ENCODE measurements at regions not wholly inside any gene's neighbourhood (a gene's known extent, or its start where the extent isn't known, plus 50 kb on each side); places are given as distances from the start of the nearest gene placed in this dataset.

DNA sequence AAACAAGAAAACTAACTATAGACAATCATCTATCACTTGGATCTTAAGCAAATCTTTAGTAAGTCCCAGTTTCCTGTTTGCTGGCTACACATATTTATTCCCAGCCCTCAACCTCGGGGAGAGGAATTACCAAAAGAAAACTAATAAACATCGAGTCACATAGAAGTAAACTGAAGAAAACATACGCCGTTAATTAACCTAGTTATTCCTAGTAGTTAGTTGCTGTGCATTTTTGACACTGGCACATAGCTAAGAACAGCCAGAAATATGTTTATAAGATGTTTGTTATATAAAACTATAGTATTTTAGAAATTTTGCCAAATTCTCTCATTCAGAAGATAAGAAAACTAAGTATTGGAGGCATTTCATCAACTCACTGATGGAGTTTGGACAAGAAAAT, 407.2 kb upstream of the ARHGEF26 start:
- no peaks in the 10 kb centered on the region for H3K9me3 ChIP-seq (ENCODE audit: control insufficient read depth, insufficient read depth, low read depth, low read length)
- ChIA-PET POLR2A (no interaction called here), CTCF (no interaction called here)
- no peaks in the 10 kb centered on the region for H3K36me3 ChIP-seq (ENCODE audit: control insufficient read depth in 2 of 2, insufficient read depth in 1 of 2, low read length in 2 of 2)
- TF ChIP-seq ZNF394 (tag by site-specific recombination; IDR thresholded peaks at IDR 0.05; ENCODE audit: borderline replicate concordance) = no peak
- TF ChIP-seq, protein P1, sequence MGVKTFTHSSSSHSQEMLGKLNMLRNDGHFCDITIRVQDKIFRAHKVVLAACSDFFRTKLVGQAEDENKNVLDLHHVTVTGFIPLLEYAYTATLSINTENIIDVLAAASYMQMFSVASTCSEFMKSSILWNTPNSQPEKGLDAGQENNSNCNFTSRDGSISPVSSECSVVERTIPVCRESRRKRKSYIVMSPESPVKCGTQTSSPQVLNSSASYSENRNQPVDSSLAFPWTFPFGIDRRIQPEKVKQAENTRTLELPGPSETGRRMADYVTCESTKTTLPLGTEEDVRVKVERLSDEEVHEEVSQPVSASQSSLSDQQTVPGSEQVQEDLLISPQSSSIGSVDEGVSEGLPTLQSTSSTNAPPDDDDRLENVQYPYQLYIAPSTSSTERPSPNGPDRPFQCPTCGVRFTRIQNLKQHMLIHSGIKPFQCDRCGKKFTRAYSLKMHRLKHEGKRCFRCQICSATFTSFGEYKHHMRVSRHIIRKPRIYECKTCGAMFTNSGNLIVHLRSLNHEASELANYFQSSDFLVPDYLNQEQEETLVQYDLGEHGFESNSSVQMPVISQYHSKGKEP (tag by site-specific recombination; IDR thresholded peaks at IDR 0.05) = no peak
- no peak for TF ChIP-seq BCL11B (tag by site-specific recombination; IDR thresholded peaks at IDR 0.05; ENCODE audit: low read depth)
- TF ChIP-seq, protein P2, sequence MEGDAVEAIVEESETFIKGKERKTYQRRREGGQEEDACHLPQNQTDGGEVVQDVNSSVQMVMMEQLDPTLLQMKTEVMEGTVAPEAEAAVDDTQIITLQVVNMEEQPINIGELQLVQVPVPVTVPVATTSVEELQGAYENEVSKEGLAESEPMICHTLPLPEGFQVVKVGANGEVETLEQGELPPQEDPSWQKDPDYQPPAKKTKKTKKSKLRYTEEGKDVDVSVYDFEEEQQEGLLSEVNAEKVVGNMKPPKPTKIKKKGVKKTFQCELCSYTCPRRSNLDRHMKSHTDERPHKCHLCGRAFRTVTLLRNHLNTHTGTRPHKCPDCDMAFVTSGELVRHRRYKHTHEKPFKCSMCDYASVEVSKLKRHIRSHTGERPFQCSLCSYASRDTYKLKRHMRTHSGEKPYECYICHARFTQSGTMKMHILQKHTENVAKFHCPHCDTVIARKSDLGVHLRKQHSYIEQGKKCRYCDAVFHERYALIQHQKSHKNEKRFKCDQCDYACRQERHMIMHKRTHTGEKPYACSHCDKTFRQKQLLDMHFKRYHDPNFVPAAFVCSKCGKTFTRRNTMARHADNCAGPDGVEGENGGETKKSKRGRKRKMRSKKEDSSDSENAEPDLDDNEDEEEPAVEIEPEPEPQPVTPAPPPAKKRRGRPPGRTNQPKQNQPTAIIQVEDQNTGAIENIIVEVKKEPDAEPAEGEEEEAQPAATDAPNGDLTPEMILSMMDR (tag by site-specific recombination; IDR thresholded peaks at IDR 0.05) = no peak
- no peak for TF ChIP-seq ZNF354C (tag by site-specific recombination; IDR thresholded peaks at IDR 0.05; ENCODE audit: borderline replicate concordance, low read depth)
- TF ChIP-seq ZNF677 (tag by site-specific recombination; IDR thresholded peaks at IDR 0.05) = no peak
- TF ChIP-seq, protein P3, sequence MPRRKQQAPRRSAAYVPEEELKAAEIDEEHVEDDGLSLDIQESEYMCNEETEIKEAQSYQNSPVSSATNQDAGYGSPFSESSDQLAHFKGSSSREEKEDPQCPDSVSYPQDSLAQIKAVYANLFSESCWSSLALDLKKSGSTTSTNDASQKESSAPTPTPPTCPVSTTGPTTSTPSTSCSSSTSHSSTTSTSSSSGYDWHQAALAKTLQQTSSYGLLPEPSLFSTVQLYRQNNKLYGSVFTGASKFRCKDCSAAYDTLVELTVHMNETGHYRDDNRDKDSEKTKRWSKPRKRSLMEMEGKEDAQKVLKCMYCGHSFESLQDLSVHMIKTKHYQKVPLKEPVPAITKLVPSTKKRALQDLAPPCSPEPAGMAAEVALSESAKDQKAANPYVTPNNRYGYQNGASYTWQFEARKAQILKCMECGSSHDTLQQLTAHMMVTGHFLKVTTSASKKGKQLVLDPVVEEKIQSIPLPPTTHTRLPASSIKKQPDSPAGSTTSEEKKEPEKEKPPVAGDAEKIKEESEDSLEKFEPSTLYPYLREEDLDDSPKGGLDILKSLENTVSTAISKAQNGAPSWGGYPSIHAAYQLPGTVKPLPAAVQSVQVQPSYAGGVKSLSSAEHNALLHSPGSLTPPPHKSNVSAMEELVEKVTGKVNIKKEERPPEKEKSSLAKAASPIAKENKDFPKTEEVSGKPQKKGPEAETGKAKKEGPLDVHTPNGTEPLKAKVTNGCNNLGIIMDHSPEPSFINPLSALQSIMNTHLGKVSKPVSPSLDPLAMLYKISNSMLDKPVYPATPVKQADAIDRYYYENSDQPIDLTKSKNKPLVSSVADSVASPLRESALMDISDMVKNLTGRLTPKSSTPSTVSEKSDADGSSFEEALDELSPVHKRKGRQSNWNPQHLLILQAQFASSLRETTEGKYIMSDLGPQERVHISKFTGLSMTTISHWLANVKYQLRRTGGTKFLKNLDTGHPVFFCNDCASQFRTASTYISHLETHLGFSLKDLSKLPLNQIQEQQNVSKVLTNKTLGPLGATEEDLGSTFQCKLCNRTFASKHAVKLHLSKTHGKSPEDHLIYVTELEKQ (tag by site-specific recombination; IDR thresholded peaks at IDR 0.05; ENCODE audit: borderline replicate concordance) = no peak
- no peak for TF ChIP-seq MYNN (tag by site-specific recombination; IDR thresholded peaks at IDR 0.05; ENCODE audit: borderline replicate concordance)
- no peak for TF ChIP-seq KLF10 (tag by site-specific recombination; IDR thresholded peaks at IDR 0.05)
- no peak for TF ChIP-seq ZNF514 (tag by site-specific recombination; IDR thresholded peaks at IDR 0.05)
- TF ChIP-seq ZNF510 (tag by site-specific recombination; IDR thresholded peaks at IDR 0.05; ENCODE audit: insufficient replicate concordance) = no peak
- TF ChIP-seq, protein P4, sequence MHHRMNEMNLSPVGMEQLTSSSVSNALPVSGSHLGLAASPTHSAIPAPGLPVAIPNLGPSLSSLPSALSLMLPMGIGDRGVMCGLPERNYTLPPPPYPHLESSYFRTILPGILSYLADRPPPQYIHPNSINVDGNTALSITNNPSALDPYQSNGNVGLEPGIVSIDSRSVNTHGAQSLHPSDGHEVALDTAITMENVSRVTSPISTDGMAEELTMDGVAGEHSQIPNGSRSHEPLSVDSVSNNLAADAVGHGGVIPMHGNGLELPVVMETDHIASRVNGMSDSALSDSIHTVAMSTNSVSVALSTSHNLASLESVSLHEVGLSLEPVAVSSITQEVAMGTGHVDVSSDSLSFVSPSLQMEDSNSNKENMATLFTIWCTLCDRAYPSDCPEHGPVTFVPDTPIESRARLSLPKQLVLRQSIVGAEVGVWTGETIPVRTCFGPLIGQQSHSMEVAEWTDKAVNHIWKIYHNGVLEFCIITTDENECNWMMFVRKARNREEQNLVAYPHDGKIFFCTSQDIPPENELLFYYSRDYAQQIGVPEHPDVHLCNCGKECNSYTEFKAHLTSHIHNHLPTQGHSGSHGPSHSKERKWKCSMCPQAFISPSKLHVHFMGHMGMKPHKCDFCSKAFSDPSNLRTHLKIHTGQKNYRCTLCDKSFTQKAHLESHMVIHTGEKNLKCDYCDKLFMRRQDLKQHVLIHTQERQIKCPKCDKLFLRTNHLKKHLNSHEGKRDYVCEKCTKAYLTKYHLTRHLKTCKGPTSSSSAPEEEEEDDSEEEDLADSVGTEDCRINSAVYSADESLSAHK (tag by site-specific recombination; IDR thresholded peaks at IDR 0.05) = no peak
- no peak for TF ChIP-seq RBAK (tag by site-specific recombination; IDR thresholded peaks at IDR 0.05)
- no peak for TF ChIP-seq ZNF423 (tag by site-specific recombination; IDR thresholded peaks at IDR 0.05)
- TF ChIP-seq, protein P5, sequence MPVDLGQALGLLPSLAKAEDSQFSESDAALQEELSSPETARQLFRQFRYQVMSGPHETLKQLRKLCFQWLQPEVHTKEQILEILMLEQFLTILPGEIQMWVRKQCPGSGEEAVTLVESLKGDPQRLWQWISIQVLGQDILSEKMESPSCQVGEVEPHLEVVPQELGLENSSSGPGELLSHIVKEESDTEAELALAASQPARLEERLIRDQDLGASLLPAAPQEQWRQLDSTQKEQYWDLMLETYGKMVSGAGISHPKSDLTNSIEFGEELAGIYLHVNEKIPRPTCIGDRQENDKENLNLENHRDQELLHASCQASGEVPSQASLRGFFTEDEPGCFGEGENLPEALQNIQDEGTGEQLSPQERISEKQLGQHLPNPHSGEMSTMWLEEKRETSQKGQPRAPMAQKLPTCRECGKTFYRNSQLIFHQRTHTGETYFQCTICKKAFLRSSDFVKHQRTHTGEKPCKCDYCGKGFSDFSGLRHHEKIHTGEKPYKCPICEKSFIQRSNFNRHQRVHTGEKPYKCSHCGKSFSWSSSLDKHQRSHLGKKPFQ (tag by site-specific recombination; IDR thresholded peaks at IDR 0.05) = no peak
- TF ChIP-seq, protein P6, sequence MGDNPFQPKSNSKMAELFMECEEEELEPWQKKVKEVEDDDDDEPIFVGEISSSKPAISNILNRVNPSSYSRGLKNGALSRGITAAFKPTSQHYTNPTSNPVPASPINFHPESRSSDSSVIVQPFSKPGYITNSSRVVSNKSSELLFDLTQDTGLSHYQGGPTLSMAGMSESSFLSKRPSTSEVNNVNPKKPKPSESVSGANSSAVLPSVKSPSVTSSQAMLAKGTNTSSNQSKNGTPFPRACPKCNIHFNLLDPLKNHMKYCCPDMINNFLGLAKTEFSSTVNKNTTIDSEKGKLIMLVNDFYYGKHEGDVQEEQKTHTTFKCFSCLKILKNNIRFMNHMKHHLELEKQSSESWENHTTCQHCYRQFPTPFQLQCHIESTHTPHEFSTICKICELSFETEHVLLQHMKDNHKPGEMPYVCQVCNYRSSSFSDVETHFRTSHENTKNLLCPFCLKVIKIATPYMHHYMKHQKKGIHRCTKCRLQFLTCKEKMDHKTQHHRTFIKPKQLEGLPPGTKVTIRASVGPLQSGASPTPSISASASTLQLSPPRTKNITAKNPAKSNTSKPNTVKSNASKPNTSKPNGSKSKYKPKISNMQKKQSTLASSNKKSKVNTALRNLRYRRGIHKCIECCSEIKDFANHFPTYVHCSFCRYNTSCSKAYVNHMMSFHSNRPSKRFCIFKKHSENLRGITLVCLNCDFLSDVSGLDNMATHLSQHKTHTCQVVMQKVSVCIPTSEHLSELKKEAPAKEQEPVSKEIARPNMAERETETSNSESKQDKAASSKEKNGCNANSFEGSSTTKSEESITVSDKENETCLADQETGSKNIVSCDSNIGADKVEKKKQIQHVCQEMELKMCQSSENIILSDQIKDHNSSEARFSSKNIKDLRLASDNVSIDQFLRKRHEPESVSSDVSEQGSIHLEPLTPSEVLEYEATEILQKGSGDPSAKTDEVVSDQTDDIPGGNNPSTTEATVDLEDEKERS (tag by site-specific recombination; IDR thresholded peaks at IDR 0.05) = no peak
- TF ChIP-seq SCRT1 (tag by site-specific recombination; IDR thresholded peaks at IDR 0.05; ENCODE audit: borderline replicate concordance) = no peak
- no peak for TF ChIP-seq ZNF747 (tag by site-specific recombination; IDR thresholded peaks at IDR 0.05)
- no peak for TF ChIP-seq ZNF341 (tag by site-specific recombination; IDR thresholded peaks at IDR 0.05; ENCODE audit: low read depth)
- TF ChIP-seq ZNF792 (tag by site-specific recombination; IDR thresholded peaks at IDR 0.05) = no peak
- no peak overlapping the region for H3K27ac ChIP-seq (ENCODE audit: extremely low read depth, low read depth, low read length)
- H3K4me1 ChIP-seq (ENCODE audit: control insufficient read depth, insufficient read depth, low read length) = no peaks in the 10 kb centered on the region
- no peak overlapping the region for H3K4me3 ChIP-seq (ENCODE audit: low read depth, low read length)

Data from HEK293 (cell line).